GM23338 (cell line): ENCODE measurements at regions not wholly inside any gene's neighbourhood (a gene's known extent, or its start where the extent isn't known, plus 50 kb on each side); places are given as distances from the start of the nearest gene placed in this dataset.

Experiments used
- ATAC-seq: fragments of 200-7000 bp; cut with Tn5 transposase; 3 replicates; pipeline ENCODE4 v1.9.1; 2020
- DNase-seq: peaks from one replicate; pipeline ENCODE4 v3.0.0-alpha.2; 2015; ENCODE audit warnings: low spot score
- H2AFZ ChIP-seq: fragments of 200-600 bp; sonication (generic); 2 replicates; pipeline ENCODE4 v1.8.0; 2016; ENCODE audit warnings: antibody characterized with exemption, mild to moderate bottlenecking, moderate library complexity
- H3F3A ChIP-seq: fragments of 200-600 bp; sonication (generic); replicated peaks from 2 replicates; pipeline ENCODE4 v1.8.0; 2017; ENCODE audit warnings: antibody characterized with exemption, mixed run types, low read depth
- H3K27ac ChIP-seq: fragments of 200-600 bp; sonication (generic); 2 replicates; pipeline ENCODE4 v1.6.1; 2016; ENCODE audit warnings: low read depth
- H3K27me3 ChIP-seq: fragments of 200-600 bp; sonication (generic); 2 replicates; pipeline ENCODE4 v1.8.0; 2016; ENCODE audit warnings: mild to moderate bottlenecking, mixed run types, moderate library complexity; ENCODE audit not compliant: insufficient read depth
- H3K36me3 ChIP-seq: fragments of 200-600 bp; sonication (generic); 2 replicates; pipeline ENCODE4 v1.8.0; 2016; ENCODE audit warnings: mild to moderate bottlenecking; ENCODE audit not compliant: insufficient read depth
- H3K4me1 ChIP-seq: fragments of 200-600 bp; sonication (generic); 2 replicates; pipeline ENCODE4 v1.8.0; 2016; ENCODE audit warnings: mild to moderate bottlenecking, moderate library complexity; ENCODE audit not compliant: insufficient read depth
- H3K4me2 ChIP-seq: fragments of 200-600 bp; sonication (generic); 2 replicates; pipeline ENCODE4 v1.7.1; 2017; ENCODE audit warnings: mixed run types
- H3K4me3 ChIP-seq: fragments of 200-600 bp; sonication (generic); 2 replicates; pipeline ENCODE4 v1.6.1; 2016; ENCODE audit warnings: mixed run types
- H3K79me2 ChIP-seq: fragments of 200-600 bp; sonication (generic); replicated peaks from 2 replicates; pipeline ENCODE4 v1.8.0; 2017; ENCODE audit warnings: mild to moderate bottlenecking; ENCODE audit not compliant: insufficient read depth
- H3K9me2 ChIP-seq: fragments of 200-600 bp; sonication (generic); 2 replicates; pipeline ENCODE4 v1.8.0; 2017; ENCODE audit not compliant: insufficient read depth
- H4K20me1 ChIP-seq: fragments of 200-600 bp; sonication (generic); replicated peaks from 2 replicates; pipeline ENCODE4 v1.8.0; 2017; ENCODE audit warnings: mild to moderate bottlenecking; ENCODE audit not compliant: insufficient read depth
- H3K27ac Mint-ChIP-seq: 2 replicates; pipeline ENCODE4 v1.8.0; 2020; ENCODE audit warnings: inconsistent platforms, mild to moderate bottlenecking, moderate library complexity, mixed read lengths
- H3K27me3 Mint-ChIP-seq: 3 replicates; pipeline ENCODE4 v1.8.0; 2022; ENCODE audit warnings: low read depth, mild to moderate bottlenecking, moderate library complexity, mixed read lengths, inconsistent platforms; ENCODE audit not compliant: insufficient read depth, poor library complexity
- H3K36me3 Mint-ChIP-seq: 3 replicates; pipeline ENCODE4 v1.8.0; 2021; ENCODE audit warnings: low read depth, mild to moderate bottlenecking, inconsistent platforms, moderate library complexity, mixed read lengths
- H3K4me1 Mint-ChIP-seq: 3 replicates; pipeline ENCODE4 v1.8.0; 2020; ENCODE audit warnings: mild to moderate bottlenecking, inconsistent platforms, mixed read lengths
- H3K4me3 Mint-ChIP-seq: 3 replicates; pipeline ENCODE4 v1.8.0; 2021; ENCODE audit warnings: moderate library complexity, mild to moderate bottlenecking, inconsistent platforms, mixed read lengths
- H3K9me3 Mint-ChIP-seq: 3 replicates; pipeline ENCODE4 v1.8.0; 2020; ENCODE audit warnings: moderate library complexity, mild to moderate bottlenecking, inconsistent platforms, mixed read lengths
- EZH2 ChIP-seq: fragments of 200-600 bp; sonication (generic); IDR thresholded peaks from one replicate; pipeline ENCODE4 v1.8.0; 2017; ENCODE audit warnings: antibody characterized with exemption, mild to moderate bottlenecking, low read depth; ENCODE audit not compliant: unreplicated experiment
- NANOG ChIP-seq: IDR thresholded peaks from 2 replicates; pipeline ENCODE4 v1.6.1; 2016; ENCODE audit warnings: antibody characterized with exemption, borderline replicate concordance
- POLR2AphosphoS5 ChIP-seq: IDR thresholded peaks from 2 replicates; pipeline ENCODE4 v1.6.1; 2016; ENCODE audit warnings: antibody characterized with exemption, low read depth
- STAT1 ChIP-seq: IDR thresholded peaks from one replicate; pipeline ENCODE4 v1.6.1; 2016; ENCODE audit warnings: antibody characterized with exemption; ENCODE audit not compliant: unreplicated experiment
- ZNF114 ChIP-seq: fragments of 250-450 bp; sonication (Bioruptor Pico); IDR thresholded peaks from 2 replicates; pipeline ENCODE4 v1.5.0; 2020; ENCODE audit warnings: mild to moderate bottlenecking, moderate library complexity
- ZNF462 ChIP-seq: fragments of 250-450 bp; sonication (Bioruptor Pico); IDR thresholded peaks from 2 replicates; pipeline ENCODE4 v1.5.0; 2020; ENCODE audit warnings: mild to moderate bottlenecking, moderate library complexity
- TF ChIP-seq, protein P1 (sequence below), 2 experiments: fragments of 200-600 bp in 1 of 2; sonication (generic) in 1 of 2; conservative IDR thresholded peaks; 2 replicates each; pipeline versions ENCODE4 v1.5.1 to v1.6.1; 2016 to 2017; ENCODE audit warnings: antibody characterized with exemption in 2 of 2, low read depth in 2 of 2, mild to moderate bottlenecking in 2 of 2, moderate library complexity in 1 of 2

DNA sequence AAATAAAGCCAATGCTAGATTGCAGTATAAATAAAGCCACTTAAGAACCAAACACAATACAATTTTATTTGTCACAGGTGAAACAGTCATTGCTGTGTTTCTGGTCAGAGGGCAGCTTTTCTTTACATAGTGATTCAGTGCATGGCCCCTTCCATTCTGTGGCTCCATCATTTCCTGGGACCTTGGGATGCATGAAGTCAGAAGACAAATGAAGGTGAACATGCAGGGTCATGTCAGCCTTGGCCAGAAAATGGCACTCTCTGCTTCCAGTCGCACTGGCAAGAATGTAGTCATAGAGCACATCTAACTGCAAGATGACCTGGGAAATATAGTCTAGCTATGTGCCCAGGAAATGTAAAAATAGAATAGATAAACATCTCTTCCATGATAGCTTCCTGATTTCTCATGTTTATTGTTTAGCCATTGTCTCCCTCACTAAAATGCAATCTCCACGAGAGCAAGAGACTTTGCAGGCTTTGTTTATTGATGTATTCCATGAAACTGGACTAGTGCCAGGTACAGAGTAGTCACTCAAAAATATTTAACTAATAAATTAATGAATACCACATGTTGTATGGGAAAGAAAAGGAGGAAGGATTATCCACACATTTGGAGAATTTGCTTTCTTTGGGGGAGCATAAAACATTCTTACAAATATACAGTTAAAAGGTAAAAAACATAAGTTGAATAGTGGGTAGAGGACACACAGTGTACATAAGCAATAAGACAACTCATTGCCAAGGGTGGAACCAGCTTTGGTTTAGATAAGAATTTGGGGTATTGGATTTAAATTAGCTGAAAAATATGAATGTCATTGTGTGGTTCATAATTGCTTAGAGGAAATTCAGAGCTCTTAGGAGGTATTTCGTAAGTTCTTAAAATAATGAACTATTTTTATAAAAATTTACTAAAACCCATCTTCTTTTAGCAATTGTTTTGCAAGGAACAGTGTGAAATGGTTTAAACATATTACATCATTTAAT lies 343.8 kb downstream of the PID1 start (continued):
- no peak for TF ChIP-seq ZNF462 (CRISPR knock-in tag)
- no peak for TF ChIP-seq EZH2
- TF ChIP-seq, protein P1, sequence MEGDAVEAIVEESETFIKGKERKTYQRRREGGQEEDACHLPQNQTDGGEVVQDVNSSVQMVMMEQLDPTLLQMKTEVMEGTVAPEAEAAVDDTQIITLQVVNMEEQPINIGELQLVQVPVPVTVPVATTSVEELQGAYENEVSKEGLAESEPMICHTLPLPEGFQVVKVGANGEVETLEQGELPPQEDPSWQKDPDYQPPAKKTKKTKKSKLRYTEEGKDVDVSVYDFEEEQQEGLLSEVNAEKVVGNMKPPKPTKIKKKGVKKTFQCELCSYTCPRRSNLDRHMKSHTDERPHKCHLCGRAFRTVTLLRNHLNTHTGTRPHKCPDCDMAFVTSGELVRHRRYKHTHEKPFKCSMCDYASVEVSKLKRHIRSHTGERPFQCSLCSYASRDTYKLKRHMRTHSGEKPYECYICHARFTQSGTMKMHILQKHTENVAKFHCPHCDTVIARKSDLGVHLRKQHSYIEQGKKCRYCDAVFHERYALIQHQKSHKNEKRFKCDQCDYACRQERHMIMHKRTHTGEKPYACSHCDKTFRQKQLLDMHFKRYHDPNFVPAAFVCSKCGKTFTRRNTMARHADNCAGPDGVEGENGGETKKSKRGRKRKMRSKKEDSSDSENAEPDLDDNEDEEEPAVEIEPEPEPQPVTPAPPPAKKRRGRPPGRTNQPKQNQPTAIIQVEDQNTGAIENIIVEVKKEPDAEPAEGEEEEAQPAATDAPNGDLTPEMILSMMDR (conservative IDR thresholded peaks at IDR 0.05; ENCODE audit: low read depth in 2 of 2), result no peak
- TF ChIP-seq NANOG, result no peak
- TF ChIP-seq POLR2AphosphoS5, result no peak

DNA sequence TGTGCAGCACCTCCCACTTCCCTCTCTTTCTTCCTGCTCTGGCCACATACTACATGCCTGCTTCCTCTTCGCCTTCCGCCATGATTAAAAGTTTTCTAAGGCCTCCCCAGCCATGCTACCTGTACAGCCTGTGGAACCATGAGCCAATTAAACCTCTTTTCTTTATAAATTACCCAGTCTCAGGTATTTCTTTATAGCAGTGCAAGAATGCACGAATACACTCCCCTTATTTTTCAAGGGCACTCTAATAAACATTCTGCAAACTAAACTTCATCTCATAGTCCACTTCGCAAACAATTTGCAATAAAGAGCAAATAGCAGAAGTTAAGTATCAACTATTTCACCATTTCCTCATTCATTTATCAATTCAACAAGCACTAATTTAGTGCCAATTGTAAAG lies 351.3 kb downstream of the PID1 start:
- DNase-seq, result no peak

More for the DNA sequence above, 351.3 kb downstream of the PID1 start:
- no peaks in the 10 kb centered on the region; the same call in 2 of the 3 replicates for H3K9me3 Mint-ChIP-seq
- TF ChIP-seq STAT1 (no peak), ZNF114 (CRISPR knock-in tag) (no peak)
- H3K36me3 Mint-ChIP-seq, result no peaks in the 10 kb centered on the region
- Histone ChIP-seq H3F3A (no peaks in the 10 kb centered on the region), H3K4me3 (no peak overlapping the region), H3K36me3 (no peaks in the 10 kb centered on the region), H2AFZ (no peak overlapping the region), H3K79me2 (no peaks in the 10 kb centered on the region), H4K20me1 (no peaks in the 10 kb centered on the region), H3K27me3 (no peaks in the 10 kb centered on the region), H3K4me1 (no peaks in the 10 kb centered on the region), H3K9me2 (peaks cover 8% of the 10 kb centered on the region; the same call in 1 of the 2 replicates), H3K4me2 (no peak overlapping the region), H3K27ac (no peak overlapping the region)
- ATAC-seq, result no peak
- no peak overlapping the region for H3K27ac Mint-ChIP-seq
- H3K27me3 Mint-ChIP-seq, result no peaks in the 10 kb centered on the region
- no peaks in the 10 kb centered on the region for H3K4me1 Mint-ChIP-seq
- H3K4me3 Mint-ChIP-seq, result no peak overlapping the region
